GM12874 (cell line): ENCODE measurements at regions not wholly inside any gene's neighbourhood (a gene's known extent, or its start where the extent isn't known, plus 50 kb on each side); places are given as distances from the start of the nearest gene placed in this dataset.

Experiments
- TF ChIP-seq, protein P1 (sequence below): IDR thresholded peaks from 2 replicates; pipeline ENCODE4 v1.5.1; 2011; ENCODE audit warnings: low read depth, mild to moderate bottlenecking, control low read depth, low read length, moderate library complexity; ENCODE audit not compliant: insufficient read depth

- TF ChIP-seq, protein P1, sequence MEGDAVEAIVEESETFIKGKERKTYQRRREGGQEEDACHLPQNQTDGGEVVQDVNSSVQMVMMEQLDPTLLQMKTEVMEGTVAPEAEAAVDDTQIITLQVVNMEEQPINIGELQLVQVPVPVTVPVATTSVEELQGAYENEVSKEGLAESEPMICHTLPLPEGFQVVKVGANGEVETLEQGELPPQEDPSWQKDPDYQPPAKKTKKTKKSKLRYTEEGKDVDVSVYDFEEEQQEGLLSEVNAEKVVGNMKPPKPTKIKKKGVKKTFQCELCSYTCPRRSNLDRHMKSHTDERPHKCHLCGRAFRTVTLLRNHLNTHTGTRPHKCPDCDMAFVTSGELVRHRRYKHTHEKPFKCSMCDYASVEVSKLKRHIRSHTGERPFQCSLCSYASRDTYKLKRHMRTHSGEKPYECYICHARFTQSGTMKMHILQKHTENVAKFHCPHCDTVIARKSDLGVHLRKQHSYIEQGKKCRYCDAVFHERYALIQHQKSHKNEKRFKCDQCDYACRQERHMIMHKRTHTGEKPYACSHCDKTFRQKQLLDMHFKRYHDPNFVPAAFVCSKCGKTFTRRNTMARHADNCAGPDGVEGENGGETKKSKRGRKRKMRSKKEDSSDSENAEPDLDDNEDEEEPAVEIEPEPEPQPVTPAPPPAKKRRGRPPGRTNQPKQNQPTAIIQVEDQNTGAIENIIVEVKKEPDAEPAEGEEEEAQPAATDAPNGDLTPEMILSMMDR, result no peak
These were observed 220.6 kb upstream of the PKN2 start for GRCh38 chr1:88463401-88463985.

DNA sequence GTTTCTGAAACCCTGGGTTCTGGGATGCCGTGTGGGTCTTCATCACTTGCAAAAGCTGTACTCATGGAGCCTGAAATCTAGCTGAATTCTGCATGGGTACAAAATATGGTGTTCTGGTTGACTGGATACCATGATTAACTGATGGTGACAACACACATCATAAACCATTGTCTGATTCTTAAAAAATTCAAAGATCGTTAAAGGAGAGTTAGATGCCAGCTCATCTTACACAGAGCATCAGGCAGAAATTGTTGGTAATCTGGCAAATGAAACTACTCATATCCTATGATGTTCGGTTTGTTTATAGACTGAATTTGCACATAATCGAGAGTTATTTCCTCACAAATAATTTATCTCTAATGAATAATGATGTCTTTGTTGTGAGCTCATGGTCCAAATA lies 218.1 kb upstream of the PKN2 start:
- TF ChIP-seq, protein P1, result no peak

- TF ChIP-seq, protein P1, result no peak
These were observed 217.0 kb upstream of the PKN2 start for GRCh38 chr1:88466899-88467580.

DNA sequence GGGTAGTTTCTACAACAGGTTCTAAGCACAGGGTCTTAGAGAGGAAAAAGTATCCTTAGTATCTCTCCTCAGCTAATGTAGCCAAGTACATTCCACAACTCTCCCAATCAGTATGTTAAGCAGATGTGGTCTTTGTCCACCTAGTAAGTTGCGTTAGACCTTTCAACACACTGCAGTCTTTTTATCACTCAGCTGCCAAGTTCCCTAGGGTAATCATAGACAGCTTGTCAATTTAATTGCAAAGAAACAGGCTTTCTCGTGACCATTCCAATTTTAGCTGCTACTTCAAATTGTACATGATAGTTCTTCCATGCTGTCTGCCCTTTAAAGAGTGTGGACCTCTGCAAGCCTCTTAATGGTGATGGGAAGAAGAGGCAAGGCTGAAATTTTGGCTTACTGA lies 211.8 kb upstream of the PKN2 start:
- TF ChIP-seq, protein P1, result no peak

DNA sequence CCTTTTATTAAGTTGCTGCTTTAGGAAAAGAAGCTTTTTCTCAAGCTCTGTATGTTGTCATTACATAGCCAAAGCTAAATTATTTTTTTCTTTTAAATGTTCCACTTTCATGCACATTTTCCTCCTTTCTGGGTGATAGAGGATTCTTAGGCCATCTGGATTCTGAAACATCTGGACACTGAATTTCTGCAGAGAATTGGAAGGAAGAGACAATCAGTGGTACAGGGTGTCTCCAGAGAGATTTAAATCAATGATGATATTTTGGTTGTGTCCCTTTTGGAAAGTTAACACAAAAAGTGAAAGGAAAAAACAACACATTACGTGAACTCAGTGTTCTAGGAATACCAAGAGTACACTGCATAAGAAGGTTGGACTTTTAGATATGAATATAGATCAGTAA lies 211.4 kb upstream of the PKN2 start:
- TF ChIP-seq, protein P1, result no peak

DNA sequence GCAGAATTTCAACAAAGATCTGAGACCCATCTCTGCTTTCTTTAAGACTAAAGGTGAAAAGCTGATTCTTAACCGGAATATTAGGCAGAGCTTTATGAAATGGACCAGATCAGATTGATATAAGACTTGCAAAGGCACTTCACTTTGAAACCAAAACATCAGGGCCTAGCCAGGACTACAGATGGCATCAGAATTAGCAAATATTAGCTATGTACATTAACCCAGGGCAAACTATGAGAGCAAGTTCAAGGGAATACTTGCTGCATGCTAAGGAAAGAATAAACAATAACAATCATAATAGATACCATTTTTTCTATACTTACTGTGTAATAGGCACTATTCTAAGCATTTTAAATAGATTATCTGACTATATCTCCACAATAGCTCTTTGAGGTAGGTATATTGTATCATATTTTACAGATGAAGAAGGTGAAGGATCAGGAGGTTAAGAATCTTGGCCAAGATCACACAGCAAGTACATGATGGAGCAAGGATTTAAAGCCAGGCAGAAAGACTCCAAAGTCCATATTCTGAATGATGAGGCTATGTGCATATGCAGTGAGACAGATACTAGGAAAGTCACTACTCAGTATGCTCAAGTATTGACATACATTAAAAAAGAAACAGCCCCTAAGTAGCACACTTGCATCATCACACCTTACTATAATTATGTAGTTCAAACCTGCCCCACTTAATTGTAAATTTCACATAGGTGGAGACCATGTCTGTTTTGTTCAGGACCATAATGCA lies 209.3 kb upstream of the PKN2 start:
- TF ChIP-seq, protein P1, result no peak

DNA sequence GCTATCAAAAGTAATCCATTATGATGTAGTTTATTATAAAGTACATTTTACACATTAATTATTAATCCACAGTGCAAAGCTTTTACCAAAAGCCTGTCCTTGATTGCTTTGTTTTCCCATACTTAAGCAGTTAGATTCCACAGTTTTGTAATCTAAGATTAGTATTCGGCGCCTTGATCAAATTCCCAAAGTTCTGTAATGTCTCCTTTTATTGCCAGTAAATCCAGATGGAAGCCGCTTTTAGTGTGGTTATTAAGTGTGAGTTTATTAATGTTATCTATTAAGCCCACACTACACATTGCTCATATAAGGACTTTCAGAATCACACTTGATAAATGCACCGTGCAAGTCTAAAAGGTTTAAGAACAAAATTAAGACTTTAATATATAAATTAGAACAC lies 199.2 kb upstream of the PKN2 start:
- TF ChIP-seq, protein P1, result no peak
